ENCODE measurements at regions not wholly inside any gene's neighbourhood (a gene's known extent, or its start where the extent isn't known, plus 50 kb on each side); places are given as distances from the start of the nearest gene placed in this dataset.

- TF ChIP-seq, protein P1, sequence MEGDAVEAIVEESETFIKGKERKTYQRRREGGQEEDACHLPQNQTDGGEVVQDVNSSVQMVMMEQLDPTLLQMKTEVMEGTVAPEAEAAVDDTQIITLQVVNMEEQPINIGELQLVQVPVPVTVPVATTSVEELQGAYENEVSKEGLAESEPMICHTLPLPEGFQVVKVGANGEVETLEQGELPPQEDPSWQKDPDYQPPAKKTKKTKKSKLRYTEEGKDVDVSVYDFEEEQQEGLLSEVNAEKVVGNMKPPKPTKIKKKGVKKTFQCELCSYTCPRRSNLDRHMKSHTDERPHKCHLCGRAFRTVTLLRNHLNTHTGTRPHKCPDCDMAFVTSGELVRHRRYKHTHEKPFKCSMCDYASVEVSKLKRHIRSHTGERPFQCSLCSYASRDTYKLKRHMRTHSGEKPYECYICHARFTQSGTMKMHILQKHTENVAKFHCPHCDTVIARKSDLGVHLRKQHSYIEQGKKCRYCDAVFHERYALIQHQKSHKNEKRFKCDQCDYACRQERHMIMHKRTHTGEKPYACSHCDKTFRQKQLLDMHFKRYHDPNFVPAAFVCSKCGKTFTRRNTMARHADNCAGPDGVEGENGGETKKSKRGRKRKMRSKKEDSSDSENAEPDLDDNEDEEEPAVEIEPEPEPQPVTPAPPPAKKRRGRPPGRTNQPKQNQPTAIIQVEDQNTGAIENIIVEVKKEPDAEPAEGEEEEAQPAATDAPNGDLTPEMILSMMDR (IDR thresholded peaks at IDR 0.05 in 8 of 11, conservative IDR thresholded peaks at IDR 0.05 in 3 of 11), result no peak
- TF ChIP-seq POLR2AphosphoS5 (IDR thresholded peaks at IDR 0.05), result no peak
- no peak for TF ChIP-seq POLR2A (IDR thresholded peaks at IDR 0.05)
Measured at GRCh38 chr18:78199002-78199401, 780.6 kb upstream of the SALL3 start.

All from spleen (tissue), 7 donors.